Trophoblast cell (in vitro differentiated cells and primary cell): ENCODE measurements at regions not wholly inside any gene's neighbourhood (a gene's known extent, or its start where the extent isn't known, plus 50 kb on each side); places are given as distances from the start of the nearest gene placed in this dataset.
"Not testable (repeated sequence)": the region's sequence is repeated elsewhere in the genome, so short reads cannot be mapped to it uniquely, and the experiment has no call there.

Source experiments
- DNase-seq, 2 donors: peaks; one replicate each; pipeline ENCODE4 v3.0.0-alpha.2; 2016
- H2AFZ ChIP-seq: 2 replicates; pipeline ENCODE4 v1.6.1; 2013; ENCODE audit warnings: low read length, moderate library complexity, mild to moderate bottlenecking; ENCODE audit not compliant: insufficient read depth, poor library complexity
- H2AK5ac ChIP-seq: 2 replicates; pipeline ENCODE4 v1.6.1; 2013; ENCODE audit warnings: mild to moderate bottlenecking, low read length
- H2BK120ac ChIP-seq: 2 replicates; pipeline ENCODE4 v1.6.1; 2013; ENCODE audit warnings: low read length, mild to moderate bottlenecking, moderate library complexity; ENCODE audit not compliant: insufficient read depth, poor library complexity
- H2BK12ac ChIP-seq: 2 replicates; pipeline ENCODE4 v1.6.1; 2013; ENCODE audit warnings: mild to moderate bottlenecking, low read length, moderate library complexity
- H2BK5ac ChIP-seq: 2 replicates; pipeline ENCODE4 v1.6.1; 2013; ENCODE audit warnings: low read length, low read depth, moderate library complexity, mild to moderate bottlenecking; ENCODE audit not compliant: poor library complexity
- H3K14ac ChIP-seq: 2 replicates; pipeline ENCODE4 v1.6.1; 2013; ENCODE audit warnings: mild to moderate bottlenecking, low read length
- H3K18ac ChIP-seq: 2 replicates; pipeline ENCODE4 v1.6.1; 2013; ENCODE audit warnings: mild to moderate bottlenecking, low read length
- H3K23ac ChIP-seq: 2 replicates; pipeline ENCODE4 v1.6.1; 2013; ENCODE audit warnings: low read length
- H3K27ac ChIP-seq: 2 replicates; pipeline ENCODE4 v1.5.1; 2013; ENCODE audit warnings: low read depth, mild to moderate bottlenecking, inconsistent platforms, low read length, moderate library complexity
- H3K27me3 ChIP-seq: 2 replicates; pipeline ENCODE4 v1.6.1; 2013; ENCODE audit warnings: inconsistent platforms, mild to moderate bottlenecking, low read length, moderate library complexity; ENCODE audit not compliant: insufficient read depth
- H3K36me3 ChIP-seq, 2 experiments: 1 replicate in 1 of 2; 2 replicates in 1 of 2; pipeline ENCODE4 v1.6.1; 2013; ENCODE audit warnings: low read length in 2 of 2, mild to moderate bottlenecking in 2 of 2, moderate library complexity in 1 of 2; ENCODE audit not compliant: insufficient read depth in 2 of 2, control insufficient read depth in 1 of 2
- H3K4ac ChIP-seq: 2 replicates; pipeline ENCODE4 v1.6.1; 2013; ENCODE audit warnings: low read depth, mild to moderate bottlenecking, low read length, moderate library complexity
- H3K4me1 ChIP-seq, 2 experiments: 1 replicate in 1 of 2; 2 replicates in 1 of 2; pipeline ENCODE4 v1.6.1; 2013; ENCODE audit warnings: low read length in 2 of 2, mild to moderate bottlenecking in 2 of 2, moderate library complexity in 1 of 2; ENCODE audit not compliant: insufficient read depth in 2 of 2, control insufficient read depth in 1 of 2
- H3K4me2 ChIP-seq: 2 replicates; pipeline ENCODE4 v1.6.1; 2013; ENCODE audit warnings: inconsistent platforms, mild to moderate bottlenecking, low read length, moderate library complexity
- H3K4me3 ChIP-seq: 2 replicates; pipeline ENCODE4 v1.5.1; 2013; ENCODE audit warnings: mild to moderate bottlenecking, low read depth, low read length, inconsistent platforms
- H3K79me1 ChIP-seq: one replicate; pipeline ENCODE4 v1.6.1; 2013; ENCODE audit warnings: low read length
- H3K79me2 ChIP-seq: 2 replicates; pipeline ENCODE4 v1.6.1; 2013; ENCODE audit warnings: low read length, mild to moderate bottlenecking; ENCODE audit not compliant: control insufficient read depth, insufficient read depth, poor library complexity
- H3K9ac ChIP-seq: 2 replicates; pipeline ENCODE4 v1.6.1; 2013; ENCODE audit warnings: mild to moderate bottlenecking, low read length
- H3K9me3 ChIP-seq: 2 replicates; pipeline ENCODE4 v1.6.1; 2013; ENCODE audit warnings: low read depth, mild to moderate bottlenecking, control low read depth, inconsistent platforms, low read length; ENCODE audit not compliant: insufficient read depth
- H4K12ac ChIP-seq: 2 replicates; pipeline ENCODE4 v1.6.1; 2013; ENCODE audit warnings: low read depth, mild to moderate bottlenecking, low read length, moderate library complexity
- H4K8ac ChIP-seq: 2 replicates; pipeline ENCODE4 v1.6.1; 2013; ENCODE audit warnings: low read depth, mild to moderate bottlenecking, low read length, moderate library complexity
- H4K91ac ChIP-seq: one replicate; pipeline ENCODE4 v1.6.1; 2013; ENCODE audit warnings: low read depth, mild to moderate bottlenecking, low read length, moderate library complexity
- WGBS: extraction: QIAGEN DNeasy Blood & Tissue Kit; methylation state at CpG from one replicate; pipeline ENCODE4 v1.1.7; 2013; ENCODE audit warnings: missing lambda C conversion rate; ENCODE audit not compliant: insufficient read length, insufficient coverage; ENCODE audit errors: extremely low coverage; 5-methylcytosine and 5-hydroxymethylcytosine counted together

DNA sequence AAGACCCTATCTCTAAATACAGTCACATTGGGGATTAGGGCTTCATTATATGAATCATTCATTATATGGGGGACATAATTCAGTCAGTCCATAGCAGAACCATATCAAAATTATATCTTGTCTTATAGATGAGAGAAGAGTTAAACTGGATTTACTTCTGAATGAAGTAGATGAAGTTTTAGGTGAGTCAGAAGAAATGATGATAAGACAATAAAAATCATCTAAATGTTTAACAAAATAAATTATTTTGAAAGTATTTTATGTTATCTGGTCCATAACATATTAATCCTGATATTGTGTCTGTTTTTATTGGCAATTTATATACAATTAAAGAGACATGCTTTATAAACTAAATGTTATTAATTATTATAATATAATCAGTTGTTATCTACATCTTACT is 76.9 kb upstream of the EFCAB3 start:
- Histone ChIP-seq H3K9me3 (no peaks in the 10 kb centered on the region), H2BK5ac (no peak overlapping the region), H2BK120ac (no peak overlapping the region), H3K14ac (no peak overlapping the region), H3K4me3 (no peak overlapping the region), H3K27ac (no peak overlapping the region), H3K9ac (no peak overlapping the region), H3K18ac (no peak overlapping the region), H3K23ac (no peak overlapping the region), H2AFZ (no peak overlapping the region), H3K4me1 (no peaks in the 10 kb centered on the region), H3K79me2 (no peaks in the 10 kb centered on the region), H3K4me2 (no peak overlapping the region), H3K27me3 (no peaks in the 10 kb centered on the region), H2BK12ac (no peak overlapping the region), H4K91ac (no peak overlapping the region), H3K4ac (no peak overlapping the region), H3K36me3 (no peaks in the 10 kb centered on the region), H4K8ac (no peak overlapping the region), H3K79me1 (no peaks in the 10 kb centered on the region), H4K12ac (no peak overlapping the region), H2AK5ac (no peak overlapping the region)
- no peak for DNase-seq

GRCh38 chr17:62300697-62301096 is 79.7 kb upstream of the EFCAB3 start:
- H3K4me2 ChIP-seq, result no peak overlapping the region
- no peak overlapping the region for H3K14ac ChIP-seq
- no peak overlapping the region for H2BK5ac ChIP-seq
- WGBS, result no CpG with 5 or more reads among the region's 4 CpGs
- no peak overlapping the region for H4K12ac ChIP-seq
- H2AK5ac ChIP-seq, result no peak overlapping the region
- no peak overlapping the region for H3K4me3 ChIP-seq
- H3K9ac ChIP-seq, result no peak overlapping the region
- H3K27me3 ChIP-seq, result no peaks in the 10 kb centered on the region
- H3K9me3 ChIP-seq, result no peaks in the 10 kb centered on the region
- H3K36me3 ChIP-seq, result no peaks in the 10 kb centered on the region
- no peaks in the 10 kb centered on the region for H3K79me2 ChIP-seq
- no peak overlapping the region for H3K23ac ChIP-seq
- no peaks in the 10 kb centered on the region for H3K4me1 ChIP-seq
- H3K4ac ChIP-seq, result no peak overlapping the region
- no peak for DNase-seq
- no peak overlapping the region for H3K18ac ChIP-seq
- H2AFZ ChIP-seq, result no peak overlapping the region
- H3K27ac ChIP-seq, result no peak overlapping the region
- no peak overlapping the region for H2BK12ac ChIP-seq
- no peak overlapping the region for H4K8ac ChIP-seq
- H2BK120ac ChIP-seq, result no peak overlapping the region
- H4K91ac ChIP-seq, result no peak overlapping the region
- no peaks in the 10 kb centered on the region for H3K79me1 ChIP-seq

- H3K9ac ChIP-seq, DNase-seq, H3K27me3 ChIP-seq, H2BK12ac ChIP-seq, H3K4me1 ChIP-seq, H3K18ac ChIP-seq, H3K36me3 ChIP-seq, H3K79me2 ChIP-seq, H3K14ac ChIP-seq, H4K8ac ChIP-seq, H3K4me3 ChIP-seq, H4K12ac ChIP-seq, H2AFZ ChIP-seq, H3K79me1 ChIP-seq, H3K4ac ChIP-seq, H3K23ac ChIP-seq, H3K27ac ChIP-seq, H3K9me3 ChIP-seq, H2BK120ac ChIP-seq, H3K4me2 ChIP-seq, H4K91ac ChIP-seq, H2BK5ac ChIP-seq, H2AK5ac ChIP-seq: not testable (repeated sequence)
- no CpG with 5 or more reads among the region's 14 CpGs for WGBS
Measured at GRCh38 chr17:62275290-62275689, 105.1 kb upstream of the EFCAB3 start.

DNA sequence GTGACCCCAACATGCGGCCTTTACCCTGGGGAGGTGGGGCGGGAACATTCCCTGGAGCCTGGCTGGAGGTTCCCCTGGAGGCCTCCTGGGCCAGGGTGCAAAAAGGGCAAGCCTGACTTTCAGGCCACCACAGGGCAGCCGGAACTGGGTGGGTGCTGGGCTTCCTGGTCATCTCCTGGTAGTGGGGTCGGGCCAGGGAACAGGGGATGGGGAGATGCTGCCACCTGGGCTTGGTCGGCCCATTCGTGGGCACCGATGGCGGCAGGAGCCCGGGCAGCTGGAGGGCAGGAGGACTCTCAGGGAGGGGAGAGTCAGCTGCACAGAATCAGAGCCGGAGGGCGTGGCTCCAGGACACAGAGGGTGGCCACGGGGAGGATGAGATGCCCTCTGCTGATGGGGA is 112.0 kb upstream of the EFCAB3 start:
- not testable (repeated sequence) for H3K18ac ChIP-seq, H2BK120ac ChIP-seq, H3K4me3 ChIP-seq, H3K14ac ChIP-seq, H4K12ac ChIP-seq, H3K23ac ChIP-seq, H3K9ac ChIP-seq, H2BK12ac ChIP-seq, H3K4ac ChIP-seq, H3K36me3 ChIP-seq, H3K79me1 ChIP-seq, H3K4me2 ChIP-seq, DNase-seq, H4K8ac ChIP-seq, H3K79me2 ChIP-seq, H2AFZ ChIP-seq, H3K27ac ChIP-seq, H2BK5ac ChIP-seq, H4K91ac ChIP-seq, H3K9me3 ChIP-seq, H2AK5ac ChIP-seq, H3K27me3 ChIP-seq, H3K4me1 ChIP-seq
- WGBS, result no CpG with 5 or more reads among the region's 12 CpGs

- not testable (repeated sequence) for H3K36me3 ChIP-seq, H3K27ac ChIP-seq, H3K4me3 ChIP-seq, H3K79me2 ChIP-seq, H4K91ac ChIP-seq, H3K79me1 ChIP-seq, H2BK12ac ChIP-seq, H3K9me3 ChIP-seq, H4K8ac ChIP-seq, H4K12ac ChIP-seq, H3K4me1 ChIP-seq, H2AK5ac ChIP-seq, H3K9ac ChIP-seq, H2BK5ac ChIP-seq, H3K23ac ChIP-seq, H3K27me3 ChIP-seq, H3K4ac ChIP-seq, H3K14ac ChIP-seq, DNase-seq, H3K4me2 ChIP-seq, H2AFZ ChIP-seq, H2BK120ac ChIP-seq, H3K18ac ChIP-seq
- WGBS, result no CpG with 5 or more reads among the region's 15 CpGs
Measured at GRCh38 chr17:62264974-62265373, 115.4 kb upstream of the EFCAB3 start.
